ENCODE measurements at regions not wholly inside any gene's neighbourhood (a gene's known extent, or its start where the extent isn't known, plus 50 kb on each side); places are given as distances from the start of the nearest gene placed in this dataset.

GRCh38 chr2:155944218-155944617 is 388.3 kb downstream of the NR4A2 start:
- TF ChIP-seq, protein P1, sequence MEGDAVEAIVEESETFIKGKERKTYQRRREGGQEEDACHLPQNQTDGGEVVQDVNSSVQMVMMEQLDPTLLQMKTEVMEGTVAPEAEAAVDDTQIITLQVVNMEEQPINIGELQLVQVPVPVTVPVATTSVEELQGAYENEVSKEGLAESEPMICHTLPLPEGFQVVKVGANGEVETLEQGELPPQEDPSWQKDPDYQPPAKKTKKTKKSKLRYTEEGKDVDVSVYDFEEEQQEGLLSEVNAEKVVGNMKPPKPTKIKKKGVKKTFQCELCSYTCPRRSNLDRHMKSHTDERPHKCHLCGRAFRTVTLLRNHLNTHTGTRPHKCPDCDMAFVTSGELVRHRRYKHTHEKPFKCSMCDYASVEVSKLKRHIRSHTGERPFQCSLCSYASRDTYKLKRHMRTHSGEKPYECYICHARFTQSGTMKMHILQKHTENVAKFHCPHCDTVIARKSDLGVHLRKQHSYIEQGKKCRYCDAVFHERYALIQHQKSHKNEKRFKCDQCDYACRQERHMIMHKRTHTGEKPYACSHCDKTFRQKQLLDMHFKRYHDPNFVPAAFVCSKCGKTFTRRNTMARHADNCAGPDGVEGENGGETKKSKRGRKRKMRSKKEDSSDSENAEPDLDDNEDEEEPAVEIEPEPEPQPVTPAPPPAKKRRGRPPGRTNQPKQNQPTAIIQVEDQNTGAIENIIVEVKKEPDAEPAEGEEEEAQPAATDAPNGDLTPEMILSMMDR (IDR thresholded peaks at IDR 0.05): no peak
- TF ChIP-seq POLR2A (IDR thresholded peaks at IDR 0.05): no peak
